SK-N-SH treated with all-trans-retinoic acid at 6 μM for 48 hours (cell line): ENCODE measurements at regions not wholly inside any gene's neighbourhood (a gene's known extent, or its start where the extent isn't known, plus 50 kb on each side); places are given as distances from the start of the nearest gene placed in this dataset.

Experiments
- ATAC-seq: fragments of 200-7000 bp; cut with Tn5 transposase; 3 replicates; pipeline ENCODE4 v1.9.1; 2020; ENCODE audit warnings: mild to moderate bottlenecking, moderate library complexity
- ARNTL ChIP-seq: fragments of 450-650 bp; formaldehyde crosslinking; IDR thresholded peaks from 2 replicates; pipeline ENCODE4 v1.5.0; 2020; ENCODE audit warnings: low read depth, mild to moderate bottlenecking, moderate library complexity, borderline replicate concordance
- CREB5 ChIP-seq: fragments of 250-450 bp; sonication (Bioruptor Pico); IDR thresholded peaks from 2 replicates; pipeline ENCODE4 v1.5.1; 2020; ENCODE audit warnings: low read depth, mild to moderate bottlenecking, moderate library complexity
- CSDC2 ChIP-seq: fragments of 250-450 bp; sonication (Bioruptor Pico); IDR thresholded peaks from 2 replicates; pipeline ENCODE4 v1.5.0; 2020; ENCODE audit warnings: mild to moderate bottlenecking, moderate library complexity
- CSRNP3 ChIP-seq: fragments of 250-450 bp; sonication (Bioruptor Pico); IDR thresholded peaks from 2 replicates; pipeline ENCODE4 v1.5.1; 2021; ENCODE audit warnings: mild to moderate bottlenecking, moderate library complexity
- ESRRG ChIP-seq: fragments of 250-450 bp; sonication (Bioruptor Pico); IDR thresholded peaks from 2 replicates; pipeline ENCODE4 v1.6.1; 2021; ENCODE audit warnings: mild to moderate bottlenecking
- GLIS3 ChIP-seq: fragments of 250-450 bp; sonication (Bioruptor Pico); IDR thresholded peaks from 2 replicates; pipeline ENCODE4 v1.5.0; 2020; ENCODE audit warnings: mild to moderate bottlenecking, moderate library complexity
- ISL1 ChIP-seq: fragments of 250-450 bp; sonication (Bioruptor Pico); IDR thresholded peaks from 2 replicates; pipeline ENCODE4 v2.1.2; 2022; ENCODE audit warnings: mild to moderate bottlenecking, moderate library complexity
- OSR1 ChIP-seq: fragments of 250-450 bp; sonication (Bioruptor Pico); IDR thresholded peaks from 2 replicates; pipeline ENCODE4 v1.8.0; 2022; ENCODE audit warnings: moderate library complexity, mild to moderate bottlenecking, inconsistent platforms
- PATZ1 ChIP-seq: fragments of 250-450 bp; sonication (Bioruptor Pico); IDR thresholded peaks from 2 replicates; pipeline ENCODE4 v1.8.0; 2020; ENCODE audit warnings: mild to moderate bottlenecking, moderate library complexity, borderline replicate concordance
- PPARA ChIP-seq: fragments of 250-450 bp; sonication (Bioruptor Pico); IDR thresholded peaks from 2 replicates; pipeline ENCODE4 v1.5.0; 2020; ENCODE audit warnings: mild to moderate bottlenecking, borderline replicate concordance
- RARB ChIP-seq: fragments of 250-450 bp; sonication (Bioruptor Pico); IDR thresholded peaks from 2 replicates; pipeline ENCODE4 v1.8.0; 2021; ENCODE audit warnings: mild to moderate bottlenecking, moderate library complexity
- SNAI2 ChIP-seq: fragments of 250-450 bp; sonication (Bioruptor Pico); IDR thresholded peaks from 2 replicates; pipeline ENCODE4 v1.5.0; 2020; ENCODE audit warnings: mild to moderate bottlenecking, moderate library complexity
- TCF4 ChIP-seq: fragments of 250-450 bp; sonication (Bioruptor Pico); IDR thresholded peaks from 2 replicates; pipeline ENCODE4 v1.8.0; 2021; ENCODE audit warnings: mild to moderate bottlenecking, moderate library complexity, borderline replicate concordance
- TSHZ2 ChIP-seq: fragments of 250-450 bp; sonication (Bioruptor Pico); IDR thresholded peaks from 2 replicates; pipeline ENCODE4 v1.5.0; 2020; ENCODE audit warnings: mild to moderate bottlenecking, moderate library complexity
- ZC3H10 ChIP-seq: fragments of 250-450 bp; sonication (Bioruptor Pico); IDR thresholded peaks from 2 replicates; pipeline ENCODE4 v1.5.1; 2021; ENCODE audit warnings: mild to moderate bottlenecking, moderate library complexity
- ZFP3 ChIP-seq: fragments of 250-450 bp; sonication (Bioruptor Pico); IDR thresholded peaks from 2 replicates; pipeline ENCODE4 v1.5.0; 2020; ENCODE audit warnings: mild to moderate bottlenecking, moderate library complexity
- ZFP30 ChIP-seq: fragments of 450-650 bp; formaldehyde crosslinking; IDR thresholded peaks from 2 replicates; pipeline ENCODE4 v1.5.0; 2022; ENCODE audit warnings: mild to moderate bottlenecking, moderate library complexity
- ZNF565 ChIP-seq: fragments of 450-650 bp; formaldehyde crosslinking; conservative IDR thresholded peaks from 2 replicates; pipeline ENCODE4 v1.5.0; 2020; ENCODE audit warnings: low read depth, mild to moderate bottlenecking, moderate library complexity
- ZNF70 ChIP-seq: fragments of 450-650 bp; formaldehyde crosslinking; IDR thresholded peaks from 2 replicates; pipeline ENCODE4 v1.5.0; 2020; ENCODE audit warnings: mild to moderate bottlenecking, moderate library complexity

GRCh38 chr7:135857519-135858274 lies 109.1 kb upstream of the FAM180A start:
- ATAC-seq = no peak

GRCh38 chr7:135856356-135857144 lies 107.9 kb upstream of the FAM180A start:
- no peak for TF ChIP-seq PPARA
- no peak for TF ChIP-seq ESRRG (CRISPR knock-in tag)
- ATAC-seq = no peak

More at GRCh38 chr7:135857519-135858274, 109.1 kb upstream of the FAM180A start:
- TF ChIP-seq ARNTL (CRISPR knock-in tag) (no peak), ISL1 (CRISPR knock-in tag) (no peak), PATZ1 (CRISPR knock-in tag) (no peak), ZFP30 (CRISPR knock-in tag) (no peak), CSDC2 (CRISPR knock-in tag) (no peak), TCF4 (CRISPR knock-in tag) (no peak), ZNF565 (CRISPR knock-in tag) (no peak), TSHZ2 (CRISPR knock-in tag) (no peak), ESRRG (CRISPR knock-in tag) (no peak), CREB5 (CRISPR knock-in tag) (no peak), PPARA (no peak), RARB (CRISPR knock-in tag) (no peak)

- TF ChIP-seq CSRNP3 (CRISPR knock-in tag) (no peak), OSR1 (CRISPR knock-in tag) (no peak), ISL1 (CRISPR knock-in tag) (no peak), SNAI2 (CRISPR knock-in tag) (no peak), CREB5 (CRISPR knock-in tag) (no peak), ARNTL (CRISPR knock-in tag) (no peak), ZNF70 (CRISPR knock-in tag) (no peak), ZC3H10 (CRISPR knock-in tag) (no peak)
- TF ChIP-seq, all 23 proteins: peak for 0
- no peak for ATAC-seq
These were observed 107.2 kb upstream of the FAM180A start for GRCh38 chr7:135855846-135856245.

GRCh38 chr7:135853499-135853898 lies 104.9 kb upstream of the FAM180A start:
- ATAC-seq = no peak
- TF ChIP-seq ESRRG (CRISPR knock-in tag) (no peak), PATZ1 (CRISPR knock-in tag) (no peak), CREB5 (CRISPR knock-in tag) (no peak), GLIS3 (no peak), ZFP3 (CRISPR knock-in tag) (no peak), ZFP30 (CRISPR knock-in tag) (no peak), SNAI2 (CRISPR knock-in tag) (no peak), ZNF70 (CRISPR knock-in tag) (no peak)
